Glomerular visceral epithelial cell (primary cell): ENCODE measurements at regions not wholly inside any gene's neighbourhood (a gene's known extent, or its start where the extent isn't known, plus 50 kb on each side); places are given as distances from the start of the nearest gene placed in this dataset.

ENCODE experiments used
- DNase-seq: peaks from one replicate; pipeline ENCODE4 v3.0.0-alpha.2; 2016; ENCODE audit errors: extremely low spot score

DNA sequence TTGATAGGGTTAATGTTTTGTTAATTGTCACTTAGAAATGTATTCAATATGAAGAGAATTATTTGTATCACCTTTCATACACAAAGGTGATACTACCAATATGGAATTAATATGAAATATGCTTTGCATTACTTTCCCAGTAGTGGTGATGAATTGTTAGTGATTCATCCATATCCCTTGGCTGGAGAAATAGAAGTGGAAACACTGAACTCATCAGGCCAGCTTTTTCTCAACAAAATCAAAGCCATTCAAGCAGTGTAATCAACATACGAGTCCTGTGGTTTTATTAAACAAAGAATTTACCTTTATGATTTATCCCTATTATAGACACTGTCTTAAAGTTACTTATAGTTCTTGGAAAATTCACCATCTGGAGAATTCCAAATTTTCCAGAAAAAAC, 264.0 kb upstream of the MEF2C start:
- no peak for DNase-seq

DNA sequence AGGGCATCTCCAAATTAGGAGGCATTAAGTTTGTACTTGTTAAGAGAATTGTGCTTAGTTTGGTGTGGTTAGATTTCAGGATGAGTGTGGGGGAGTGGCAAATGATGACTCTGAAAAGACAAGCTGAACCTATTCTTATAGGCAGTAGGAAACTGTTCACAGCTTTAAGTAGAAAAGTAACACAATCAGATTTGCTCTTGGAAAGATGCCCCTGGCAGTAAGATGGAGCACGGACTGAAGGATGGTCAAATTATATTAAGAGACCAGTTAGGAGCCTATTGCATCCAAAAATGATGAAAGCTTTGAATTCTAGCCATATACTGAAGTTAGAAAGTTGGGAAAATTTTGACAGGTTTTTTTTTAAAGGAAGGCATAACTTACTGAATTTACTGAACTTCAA, 254.2 kb upstream of the MEF2C start:
- DNase-seq = no peak

DNA sequence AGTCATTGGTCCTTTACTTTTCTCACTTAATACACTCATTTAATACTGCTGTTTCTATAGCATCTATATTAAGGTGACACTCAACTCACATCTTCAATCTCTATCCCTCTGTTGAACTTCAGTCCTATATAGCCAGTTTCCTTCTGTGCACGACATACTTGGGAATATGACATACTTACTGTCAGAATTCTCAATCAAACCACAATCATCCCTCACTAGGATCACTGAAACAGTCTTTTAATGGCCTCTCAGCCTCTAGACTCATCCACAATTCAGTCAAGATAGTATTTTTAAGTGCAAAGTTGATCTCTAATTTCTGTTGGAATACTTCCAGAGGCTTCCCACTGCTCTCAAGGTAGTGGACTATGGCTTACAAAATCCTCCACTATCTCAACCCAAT, 251.0 kb upstream of the MEF2C start:
- no peak for DNase-seq

DNA sequence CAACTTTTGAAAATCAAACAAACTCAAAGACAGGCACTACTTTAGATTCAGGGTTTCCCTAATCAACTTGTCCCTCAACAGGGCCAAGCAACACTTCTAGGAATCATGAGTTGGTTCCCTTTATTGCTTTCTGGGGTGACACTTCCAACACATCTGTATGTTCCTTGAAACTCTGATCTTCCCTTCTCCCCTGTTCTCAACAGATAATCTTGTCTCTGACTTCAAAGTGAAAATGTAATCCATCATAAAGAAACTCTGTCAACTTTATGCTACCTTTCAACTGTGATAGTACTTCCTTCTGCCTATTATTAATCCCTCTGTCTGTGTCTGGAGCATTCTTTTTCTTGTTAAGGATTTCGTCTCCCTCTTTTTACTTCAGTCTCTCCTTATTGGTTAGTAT, 250.1 kb upstream of the MEF2C start:
- no peak for DNase-seq

DNA sequence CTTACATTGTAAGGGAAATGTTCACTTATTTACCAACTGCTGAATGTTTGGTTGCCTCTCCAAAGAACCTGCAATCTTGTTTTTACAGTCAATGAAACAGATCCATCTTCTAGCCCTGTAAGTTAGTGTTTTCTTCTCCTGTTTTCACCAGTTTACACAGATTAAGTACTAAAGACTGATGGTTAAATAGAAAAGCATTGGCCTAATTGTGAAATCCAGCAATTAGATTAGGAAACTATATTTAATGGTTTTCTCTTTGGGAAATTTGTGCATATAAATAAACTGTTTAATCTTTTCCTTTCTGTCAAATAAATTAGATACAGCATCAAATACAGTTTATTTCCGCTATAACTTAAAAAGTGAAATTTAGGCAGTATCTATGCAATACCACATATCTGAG, 247.9 kb upstream of the MEF2C start:
- no peak for DNase-seq

DNA sequence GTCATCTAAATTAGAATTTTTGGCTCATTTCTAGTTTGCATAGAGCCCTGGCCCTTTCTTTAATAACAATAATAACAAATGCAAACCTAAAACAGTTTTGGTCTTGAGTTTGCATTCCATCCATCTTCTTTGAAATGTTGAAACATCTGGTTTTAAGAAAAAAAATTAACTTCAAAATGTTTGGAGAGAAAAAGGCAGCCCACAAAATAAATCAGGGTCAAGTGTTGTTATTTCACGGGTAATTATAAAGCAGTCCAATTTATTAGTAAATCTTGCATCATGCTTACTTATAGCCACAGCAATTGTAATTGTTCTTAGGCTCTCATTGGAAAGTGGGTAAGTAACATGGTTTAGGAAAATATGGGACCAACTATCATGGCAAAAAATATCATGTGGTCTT, 247.0 kb upstream of the MEF2C start:
- no peak for DNase-seq

DNA sequence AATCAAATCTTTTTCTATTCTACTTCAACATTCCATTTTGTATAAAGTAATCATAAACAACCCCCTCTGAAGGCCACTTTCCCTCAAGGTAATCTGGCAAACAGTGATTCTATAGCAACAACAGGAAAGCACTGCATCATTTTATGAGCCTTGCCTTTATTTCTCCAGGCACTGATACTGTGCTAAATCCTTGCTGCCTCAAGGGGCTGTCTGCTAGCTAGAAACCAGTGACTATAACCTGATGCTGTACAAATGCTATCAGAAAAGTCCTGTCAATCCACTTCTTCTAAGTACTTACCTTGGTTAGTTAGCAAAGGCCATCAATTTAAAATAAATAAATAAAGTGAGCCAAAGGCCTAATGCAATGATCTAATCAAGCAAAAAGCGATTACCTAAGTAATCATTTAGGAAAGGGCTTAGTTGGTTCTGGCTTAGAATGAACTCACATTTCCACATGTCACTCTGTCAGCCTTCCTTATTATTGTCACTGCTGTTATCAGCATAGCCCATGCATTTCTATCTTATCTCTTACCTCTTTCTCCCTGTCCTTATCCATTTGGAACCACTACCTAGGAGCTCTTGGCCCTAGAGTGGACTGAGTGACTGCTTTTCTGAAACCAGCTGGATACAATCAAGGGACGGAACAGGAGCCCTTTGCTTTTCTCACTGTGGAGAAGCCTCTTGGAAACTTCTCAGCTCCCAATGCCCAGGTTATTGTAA, 246.1 kb upstream of the MEF2C start:
- DNase-seq = no peak

DNA sequence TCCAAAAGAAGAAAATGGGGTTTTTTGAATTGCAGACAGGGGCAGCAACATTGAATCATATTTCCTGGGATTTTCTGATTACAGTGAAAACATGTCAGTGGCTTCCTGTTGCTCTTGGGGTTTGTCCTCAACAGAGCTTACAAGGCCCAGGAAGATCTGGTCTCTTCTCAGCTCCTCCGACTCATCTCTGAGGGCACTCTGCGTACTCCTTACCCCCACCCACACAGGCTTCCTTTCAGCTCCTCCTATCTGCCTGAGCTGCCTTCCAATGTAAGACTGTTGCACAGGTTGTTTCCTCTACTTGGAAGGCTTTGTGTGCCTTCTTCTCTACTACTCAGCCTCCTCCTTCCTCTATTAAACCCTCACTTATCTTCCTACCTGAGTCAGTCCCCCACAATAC, 245.1 kb upstream of the MEF2C start:
- peak; percentile 26 for DNase-seq

DNA sequence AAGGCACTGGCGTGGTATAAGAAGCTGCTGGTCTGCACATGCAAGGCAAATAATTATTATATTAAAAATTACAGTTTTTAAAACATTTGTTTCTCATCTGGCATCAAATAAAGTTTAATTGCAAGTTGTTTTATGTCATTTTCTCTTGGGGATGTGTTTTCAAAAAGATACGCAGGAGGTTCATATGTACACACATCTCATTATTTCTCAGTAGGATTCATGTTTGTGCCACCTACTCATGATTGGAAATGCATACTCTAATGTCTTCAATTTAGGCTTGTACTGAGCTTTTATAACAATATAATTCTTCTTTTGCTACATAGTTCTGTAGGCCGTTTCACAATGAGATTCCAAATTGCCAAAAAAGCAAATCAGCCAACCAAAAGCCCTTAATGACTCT, 244.2 kb upstream of the MEF2C start:
- DNase-seq = no peak

DNA sequence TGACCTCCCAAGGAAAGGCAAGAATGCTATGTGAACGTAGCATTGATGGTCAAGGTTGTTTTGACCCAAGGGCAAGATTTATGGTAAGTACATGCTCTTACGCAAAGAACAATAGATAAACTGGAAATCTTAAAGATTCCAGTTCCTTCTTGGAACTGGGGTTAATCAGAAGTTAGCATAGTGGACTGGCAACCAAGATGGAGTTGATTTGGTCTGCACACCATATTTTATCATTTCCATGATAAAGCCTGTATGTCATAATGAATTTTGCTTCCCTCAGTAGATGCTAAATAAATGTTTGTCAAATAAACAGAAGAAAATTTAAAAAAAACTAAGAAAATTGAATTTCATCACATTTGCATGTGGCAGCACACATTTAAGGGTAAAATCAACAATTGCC, 242.4 kb upstream of the MEF2C start:
- DNase-seq = no peak

DNA sequence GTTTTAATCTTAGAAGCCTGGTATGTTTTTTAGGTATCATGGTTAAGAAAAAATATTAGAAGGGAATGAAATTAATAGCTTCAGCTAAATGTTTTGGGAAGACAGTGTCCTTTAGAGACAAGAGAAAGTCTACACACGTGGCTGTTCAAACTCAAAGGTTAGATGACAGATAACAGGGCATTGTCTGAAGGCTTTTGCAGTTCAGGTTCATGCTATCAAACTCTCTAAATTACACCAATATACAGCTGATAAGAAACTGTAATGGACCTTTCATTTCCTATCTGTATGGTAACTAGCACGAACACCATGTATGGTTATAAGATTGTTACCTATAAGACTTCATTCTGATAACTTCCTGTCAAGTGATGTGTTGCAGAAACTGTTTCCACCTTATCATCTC, 240.6 kb upstream of the MEF2C start:
- DNase-seq = no peak

DNA sequence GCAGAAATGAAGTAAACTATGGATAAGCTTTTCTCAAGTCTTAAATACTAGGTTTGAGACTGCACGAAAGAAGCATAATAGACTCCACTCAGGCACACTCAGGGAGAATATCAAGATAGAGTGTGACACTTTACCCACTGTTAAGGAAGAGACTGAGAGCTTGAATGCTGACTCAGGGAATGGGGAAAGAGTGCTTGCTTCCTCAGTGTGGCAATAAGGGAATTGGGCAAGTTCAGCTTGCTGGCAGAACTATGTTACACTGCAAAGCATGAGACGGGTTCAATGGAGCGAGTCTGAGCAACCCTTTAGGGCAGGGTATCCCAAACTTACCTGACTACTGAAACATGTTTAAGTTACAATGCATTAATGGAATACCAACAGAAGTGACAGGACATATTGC, 237.7 kb upstream of the MEF2C start:
- DNase-seq = no peak

DNA sequence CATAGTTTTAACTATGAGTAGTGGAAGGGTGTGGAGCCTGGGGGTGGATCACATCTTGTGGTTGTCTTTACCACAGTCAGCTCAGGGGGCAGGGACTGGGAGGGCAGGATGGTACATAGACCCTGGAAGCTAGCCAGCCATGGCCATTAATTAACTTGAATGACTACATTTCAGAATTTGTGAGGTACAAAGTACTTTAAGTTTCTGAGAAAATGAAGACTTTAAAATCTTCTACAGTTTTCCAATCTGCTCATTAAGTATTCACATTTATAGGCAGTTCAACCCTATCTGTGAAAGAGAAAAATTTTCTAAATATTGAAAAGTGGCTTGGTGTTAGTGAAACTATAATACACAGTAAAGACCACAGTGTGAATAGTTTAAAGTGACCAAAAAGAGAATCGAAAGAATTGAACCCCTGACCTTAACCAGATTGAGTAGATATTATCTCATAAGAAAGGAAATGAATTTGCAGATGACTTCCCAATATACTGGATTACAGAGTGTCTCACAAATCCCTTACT, 234.2 kb upstream of the MEF2C start:
- DNase-seq = peak; percentile 93

DNA sequence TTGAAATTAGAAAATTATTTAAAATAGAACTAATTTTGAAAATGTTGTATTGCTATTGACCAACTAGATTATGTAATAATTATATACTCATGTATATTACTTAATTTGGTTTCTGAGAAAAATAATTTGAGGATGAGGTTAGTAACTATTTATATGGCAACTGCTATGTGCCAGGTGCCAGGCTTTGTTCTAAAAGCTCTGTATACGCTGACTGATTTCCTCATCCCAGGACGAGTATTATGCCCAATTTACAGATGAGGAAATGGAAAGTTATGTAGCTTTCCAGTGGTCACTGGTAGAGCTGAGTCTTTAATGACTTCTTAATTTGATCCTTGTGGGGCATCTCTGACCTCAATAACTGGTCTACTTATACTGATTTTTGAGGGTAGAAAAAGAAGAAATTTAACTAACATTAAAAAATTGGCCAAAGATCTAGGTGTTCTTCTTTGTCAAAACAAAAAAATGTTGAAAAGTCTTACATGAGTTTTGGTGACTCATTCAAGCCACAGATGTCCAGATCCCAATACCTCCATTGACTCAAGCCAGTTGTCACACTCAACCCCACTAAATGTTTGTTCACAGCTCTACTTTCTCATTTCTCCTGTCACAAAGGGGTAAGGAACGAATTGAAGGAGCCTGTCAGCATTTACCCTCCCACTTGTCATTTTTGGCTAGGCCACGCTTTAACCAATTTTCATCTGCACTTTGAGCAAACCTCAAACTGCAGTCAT, 228.1 kb upstream of the MEF2C start:
- peak; percentile 3 for DNase-seq

DNA sequence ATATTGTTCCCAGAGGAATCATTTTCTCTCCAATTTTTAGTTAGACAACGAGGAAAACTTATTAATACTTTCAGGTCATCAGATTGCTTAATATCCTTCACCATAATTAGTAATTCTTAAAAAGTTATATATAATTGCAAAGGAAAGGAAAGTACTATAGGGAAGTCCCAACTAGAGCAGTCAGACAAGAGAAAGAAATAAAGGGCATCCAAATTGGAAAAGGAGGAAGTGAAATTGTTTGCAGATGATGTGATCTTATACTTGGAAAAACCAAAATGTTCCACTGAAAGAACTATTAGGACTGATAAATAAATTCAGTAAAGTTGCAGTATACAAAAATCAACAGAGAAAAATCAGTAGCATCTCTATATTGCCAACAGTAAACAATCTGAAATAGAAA, 223.5 kb upstream of the MEF2C start:
- no peak for DNase-seq

DNA sequence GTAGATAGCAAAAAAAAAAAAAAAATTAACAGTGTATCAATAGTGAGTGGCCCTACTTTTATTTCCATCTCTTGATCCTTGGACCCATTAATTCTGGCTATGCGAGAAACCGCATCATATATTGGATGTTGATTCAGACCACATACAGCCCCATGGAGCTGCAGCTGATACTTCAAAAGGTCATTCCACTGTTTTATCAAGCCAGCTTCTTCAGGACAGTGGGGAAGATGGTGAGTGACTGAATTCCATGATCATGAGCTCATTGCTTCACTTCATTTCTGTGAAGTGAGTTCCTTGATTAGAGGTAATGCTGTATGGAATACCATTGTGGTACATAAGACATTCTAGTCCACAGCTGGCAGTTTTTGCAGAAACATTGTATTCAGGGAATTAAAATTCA, 222.9 kb upstream of the MEF2C start:
- DNase-seq = peak; percentile 81

DNA sequence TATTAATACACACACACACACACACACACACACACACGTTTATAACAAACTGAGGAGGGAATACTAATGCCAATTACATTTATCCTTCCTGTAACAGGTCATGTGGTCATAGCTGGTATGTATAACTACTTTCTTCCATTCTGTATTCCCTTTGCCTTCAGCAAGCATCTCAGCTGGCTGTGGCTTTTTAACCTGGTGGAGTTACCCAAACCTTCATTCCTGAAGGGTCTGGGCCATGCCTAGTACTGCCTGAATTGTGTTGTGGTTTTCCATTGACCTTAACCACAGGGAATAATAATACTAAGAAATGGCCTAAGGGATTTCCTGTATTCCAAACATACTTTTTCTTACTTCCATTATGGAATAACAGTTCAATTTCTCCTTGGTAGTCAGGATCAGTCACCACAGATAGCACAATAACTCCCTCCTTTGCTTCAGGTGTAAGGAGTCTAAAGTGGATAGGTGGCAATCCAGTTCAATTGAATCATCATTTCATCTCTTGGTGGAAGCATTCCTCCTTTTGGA, 222.2 kb upstream of the MEF2C start:
- DNase-seq = peak; percentile 60

DNA sequence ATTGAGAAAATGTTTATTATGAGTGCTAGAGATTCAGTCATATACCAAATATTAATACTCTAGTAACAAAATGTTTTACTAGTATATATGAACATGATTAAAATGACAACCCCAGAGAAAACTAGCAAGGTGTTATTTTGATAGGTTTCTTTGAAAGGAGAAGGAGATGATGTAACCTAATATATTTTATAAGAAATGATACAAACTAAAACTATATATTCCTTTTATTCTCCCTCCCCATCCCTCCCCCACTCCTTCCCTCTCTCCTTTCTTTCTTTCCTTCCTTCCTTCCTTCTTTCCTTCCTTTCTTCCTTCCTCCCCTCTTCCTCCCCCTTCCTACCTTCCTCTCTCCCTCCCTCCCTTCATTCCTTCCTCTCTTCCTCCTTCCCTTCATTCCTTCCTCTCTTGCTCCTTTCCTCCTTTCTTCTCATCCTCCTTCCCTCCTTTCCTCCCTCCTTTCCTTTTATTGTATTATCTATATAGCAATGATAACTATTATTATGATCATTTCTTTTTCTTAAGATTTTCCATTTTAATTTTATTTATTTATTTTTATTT, 215.3 kb upstream of the MEF2C start:
- no peak for DNase-seq

DNA sequence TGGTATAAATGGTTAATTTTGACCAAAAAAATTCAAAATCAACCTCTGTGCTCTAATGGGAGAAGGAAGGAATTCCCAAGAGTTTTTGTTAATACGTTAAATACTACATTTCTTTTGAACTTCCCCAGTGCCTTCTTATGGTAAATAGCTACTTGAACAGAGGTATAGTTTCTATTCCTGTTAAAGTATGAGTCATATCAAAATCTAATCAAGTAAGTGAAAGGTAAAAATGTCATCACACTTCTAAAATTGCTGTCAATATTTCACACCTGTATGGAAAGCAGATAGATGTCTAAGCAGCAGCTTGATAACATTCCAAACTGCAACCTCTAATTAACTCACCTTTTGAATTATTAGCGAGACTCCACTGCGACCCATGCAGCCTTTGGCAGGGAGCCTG, 214.1 kb upstream of the MEF2C start:
- DNase-seq = no peak

DNA sequence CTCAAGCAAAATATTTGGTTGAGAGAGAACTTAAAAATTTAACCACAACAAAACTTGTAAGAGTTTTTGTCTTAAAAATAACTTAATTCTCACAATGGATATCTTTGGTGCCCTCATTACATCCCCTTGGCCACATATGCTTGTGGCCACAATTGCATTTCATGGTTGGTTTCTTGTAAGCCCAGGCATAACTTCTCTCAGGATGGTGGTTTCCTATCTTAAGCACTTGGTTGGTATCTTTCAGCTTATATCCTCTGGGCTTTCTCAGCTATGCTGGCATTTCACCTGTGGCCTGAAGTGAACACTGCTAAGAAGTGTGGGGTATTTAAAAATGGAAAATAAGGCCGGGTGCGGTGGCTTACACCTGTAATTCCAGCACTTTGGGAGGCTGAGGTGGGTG, 212.4 kb upstream of the MEF2C start:
- DNase-seq = no peak

DNA sequence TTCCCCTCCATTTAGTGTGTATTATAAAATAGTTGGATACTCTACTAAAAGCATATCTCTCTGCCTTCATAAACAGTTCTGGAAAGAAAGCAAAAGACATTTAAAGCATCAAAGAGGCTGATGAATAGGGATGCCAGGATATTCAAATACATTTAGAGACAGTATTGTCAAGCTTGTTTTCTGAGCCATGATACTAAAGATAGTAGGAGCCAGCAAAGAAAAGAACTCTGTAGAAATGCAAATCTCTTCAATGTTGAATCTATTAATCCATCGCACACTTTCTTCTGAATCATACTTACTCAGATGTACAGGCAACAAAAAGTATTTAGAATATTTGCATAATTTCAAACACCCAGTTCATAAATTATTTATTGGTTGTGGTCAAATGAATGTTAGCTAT, 207.1 kb upstream of the MEF2C start:
- DNase-seq = no peak

DNA sequence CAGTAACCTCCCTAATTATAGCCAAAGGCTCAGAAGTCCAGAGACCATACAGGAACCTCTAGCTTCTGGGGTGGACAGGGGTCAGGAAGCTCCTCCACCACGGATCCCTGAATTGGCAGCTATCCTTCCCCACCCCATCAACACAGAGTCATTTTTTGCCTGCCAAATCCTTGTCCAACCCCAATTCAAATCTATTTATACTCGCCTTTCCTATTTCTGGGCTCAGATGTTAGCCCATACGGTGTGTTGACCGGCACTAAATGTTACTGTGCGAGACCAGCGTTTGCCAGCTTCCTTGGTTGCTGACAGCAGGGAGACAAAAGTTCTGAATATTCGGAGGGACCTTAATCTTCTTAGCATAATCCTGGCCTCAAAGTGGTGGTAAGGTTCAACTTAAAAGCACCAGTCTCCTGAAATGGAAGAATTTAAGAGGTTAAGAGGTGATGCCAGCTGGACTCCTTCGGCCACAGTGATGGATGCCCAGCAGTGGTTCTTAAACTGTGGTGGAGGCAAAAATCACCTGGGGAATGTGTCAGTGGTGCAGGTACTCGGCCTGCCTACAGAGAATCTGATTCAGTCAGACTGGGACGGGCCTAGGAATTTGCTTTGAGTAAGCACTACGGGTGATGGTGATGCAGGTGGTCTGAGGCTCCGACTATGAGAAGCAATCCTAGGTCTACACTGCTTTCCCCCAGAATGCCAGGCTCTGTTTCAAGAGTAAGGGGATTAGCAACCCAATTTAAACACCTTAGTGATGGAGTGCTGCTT, 204.8 kb upstream of the MEF2C start:
- DNase-seq = no peak
